GM23248 (cell line): ENCODE measurements at regions not wholly inside any gene's neighbourhood (a gene's known extent, or its start where the extent isn't known, plus 50 kb on each side); places are given as distances from the start of the nearest gene placed in this dataset.

Experiments used
- EZH2 ChIP-seq: fragments of 200-600 bp; sonication (generic); IDR thresholded peaks from 2 replicates; pipeline ENCODE4 v1.6.1; 2018; ENCODE audit warnings: antibody characterized with exemption, mild to moderate bottlenecking; ENCODE audit not compliant: insufficient read depth, poor library complexity, severe bottlenecking
- EZH2phosphoT487 ChIP-seq: fragments of 200-600 bp; sonication (generic); IDR thresholded peaks from 2 replicates; pipeline ENCODE4 v1.6.1; 2018; ENCODE audit warnings: antibody characterized with exemption, moderate library complexity, mild to moderate bottlenecking, low read depth; ENCODE audit not compliant: insufficient read depth

- TF ChIP-seq EZH2 (no peak), EZH2phosphoT487 (no peak)
Observed at GRCh38 chr10:126732868-126733267, 62.4 kb upstream of the C10orf90 start.
